Uterus (tissue), 3 donors: ENCODE measurements at regions not wholly inside any gene's neighbourhood (a gene's known extent, or its start where the extent isn't known, plus 50 kb on each side); places are given as distances from the start of the nearest gene placed in this dataset.

Source experiments
- DNase-seq, 2 donors: peaks; one replicate each; pipeline ENCODE4 v3.0.0-alpha.2; 2019 to 2020
- H3K27ac ChIP-seq, 2 donors: fragments of 200-600 bp; sonication (generic); 1 replicate in 1 of 2; 2 replicates in 1 of 2; pipeline ENCODE4 v1.5.1; 2016 to 2018
- H3K27me3 ChIP-seq, 2 donors: fragments of 200-600 bp; sonication (generic); one replicate each; pipeline ENCODE4 v1.5.1; 2018 to 2019; ENCODE audit warnings: control low read depth in 1 of 2
- H3K36me3 ChIP-seq, 2 donors: fragments of 200-600 bp; sonication (generic); one replicate each; pipeline ENCODE4 v1.5.1; 2019; ENCODE audit warnings: control low read depth in 1 of 2
- H3K4me1 ChIP-seq, 2 donors: fragments of 200-600 bp; sonication (generic); one replicate each; pipeline ENCODE4 v1.5.1; 2018 to 2019; ENCODE audit warnings: control low read depth in 1 of 2
- H3K4me3 ChIP-seq, 2 donors: fragments of 200-600 bp; sonication (generic); 1 replicate in 1 of 2; 2 replicates in 1 of 2; pipeline ENCODE4 v1.5.1; 2018 to 2019; ENCODE audit warnings: mild to moderate bottlenecking in 1 of 2
- H3K9me3 ChIP-seq, 2 donors: fragments of 200-600 bp; sonication (generic); one replicate each; pipeline ENCODE4 v1.5.1; 2019; ENCODE audit warnings: control low read depth in 1 of 2
- CTCF ChIP-seq, 4 experiments: fragments of 200-600 bp in 2 of 4; fragments of 450-650 bp in 2 of 4; sonication (generic) in 2 of 4; IDR thresholded peaks; one replicate each; pipeline ENCODE4 v1.5.1; 2016 to 2019; ENCODE audit warnings: antibody characterized with exemption in 4 of 4, mild to moderate bottlenecking in 2 of 4, moderate library complexity in 1 of 4
- POLR2A ChIP-seq, 2 donors: fragments of 450-650 bp; IDR thresholded peaks; one replicate each; pipeline ENCODE4 v1.6.1; 2016; ENCODE audit warnings: antibody characterized with exemption in 2 of 2, mild to moderate bottlenecking in 1 of 2, moderate library complexity in 1 of 2
- intact Hi-C: fragments of 100-400 bp; cut with DNase I; formaldehyde crosslinking; loops from one replicate; pipeline ENCODE4 v1.15.1; 2023; ENCODE audit warnings: low total_unique reads
- donor health status: DM: yes; HTN: yes; CAD: no.

GRCh38 chr4:165602621-165603020 is 223.8 kb downstream of the CPE start:
- Histone ChIP-seq H3K27ac (no peak overlapping the region), H3K27me3 (no peaks in the 10 kb centered on the region), H3K4me1 (no peaks in the 10 kb centered on the region), H3K4me3 (no peak overlapping the region), H3K36me3 (no peaks in the 10 kb centered on the region), H3K9me3 (no peaks in the 10 kb centered on the region)
- intact Hi-C loops, result no loop called here
- TF ChIP-seq CTCF (IDR thresholded peaks at IDR 0.05), result no peak
- TF ChIP-seq POLR2A (IDR thresholded peaks at IDR 0.05), result no peak
- no peak for DNase-seq

DNA sequence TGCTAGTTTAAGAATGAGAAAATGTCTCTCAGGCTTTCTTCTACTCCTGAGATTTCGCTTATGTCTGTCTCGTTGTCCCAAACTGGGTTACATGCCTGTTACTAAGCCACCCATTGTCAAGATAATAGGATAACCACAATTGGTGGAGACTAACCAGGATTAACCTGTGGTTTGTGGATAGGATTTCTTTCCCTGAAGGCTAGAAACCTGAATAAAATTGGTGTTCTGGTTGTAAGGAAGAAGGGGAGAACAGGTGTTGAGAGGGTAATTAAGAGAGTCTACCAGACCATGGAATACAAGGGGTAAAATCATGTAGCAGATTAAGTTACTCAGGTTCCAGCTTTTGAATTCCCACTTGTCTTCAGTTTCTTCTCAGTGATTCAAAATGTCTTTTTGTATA is 225.4 kb downstream of the CPE start:
- Histone ChIP-seq H3K36me3 (no peaks in the 10 kb centered on the region), H3K27me3 (no peaks in the 10 kb centered on the region), H3K4me3 (no peak overlapping the region), H3K9me3 (no peaks in the 10 kb centered on the region), H3K27ac (no peak overlapping the region), H3K4me1 (no peaks in the 10 kb centered on the region)
- intact Hi-C loops, result no loop called here
- TF ChIP-seq POLR2A (IDR thresholded peaks at IDR 0.05) (no peak), CTCF (IDR thresholded peaks at IDR 0.05) (no peak)
- DNase-seq, result no peak

DNA sequence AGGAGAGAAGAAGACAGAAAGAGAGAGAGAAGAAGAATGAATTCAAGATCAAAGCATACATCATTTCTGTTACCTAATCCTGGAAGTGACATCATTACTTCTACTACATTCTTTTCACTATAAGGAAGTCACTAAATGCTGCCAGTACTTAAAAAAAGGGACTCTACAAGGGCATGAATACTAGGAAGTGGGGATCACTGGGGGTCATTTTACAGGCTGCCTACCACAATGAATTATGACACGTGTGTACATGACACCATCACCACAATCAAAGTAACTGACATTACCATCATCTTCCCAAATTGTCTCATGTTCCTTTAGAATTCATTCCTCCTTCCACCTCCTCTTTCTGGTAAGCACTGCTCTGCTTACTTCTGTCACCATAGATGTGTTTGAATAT is 227.0 kb downstream of the CPE start:
- Histone ChIP-seq H3K4me1 (no peaks in the 10 kb centered on the region), H3K27me3 (no peaks in the 10 kb centered on the region), H3K4me3 (no peak overlapping the region), H3K9me3 (no peaks in the 10 kb centered on the region), H3K36me3 (no peaks in the 10 kb centered on the region), H3K27ac (no peak overlapping the region)
- TF ChIP-seq CTCF (IDR thresholded peaks at IDR 0.05) (no peak), POLR2A (IDR thresholded peaks at IDR 0.05) (no peak)
- DNase-seq, result no peak
- intact Hi-C loops, result no loop called here

- Histone ChIP-seq H3K36me3 (no peaks in the 10 kb centered on the region), H3K27ac (no peak overlapping the region), H3K4me1 (no peaks in the 10 kb centered on the region), H3K4me3 (no peak overlapping the region), H3K27me3 (no peaks in the 10 kb centered on the region), H3K9me3 (no peaks in the 10 kb centered on the region)
- TF ChIP-seq POLR2A (IDR thresholded peaks at IDR 0.05) (no peak), CTCF (IDR thresholded peaks at IDR 0.05) (no peak)
- intact Hi-C loops, result no loop called here
- DNase-seq, result no peak
Observed at GRCh38 chr4:165606465-165607205, 227.8 kb downstream of the CPE start.

GRCh38 chr4:165609653-165610052 is 230.8 kb downstream of the CPE start:
- no peaks in the 10 kb centered on the region for H3K4me1 ChIP-seq

More at GRCh38 chr4:165609653-165610052, 230.8 kb downstream of the CPE start:
- no peak overlapping the region for H3K4me3 ChIP-seq
- no peak for TF ChIP-seq POLR2A (IDR thresholded peaks at IDR 0.05)
- no peak for TF ChIP-seq CTCF (IDR thresholded peaks at IDR 0.05)
- no peaks in the 10 kb centered on the region for H3K27me3 ChIP-seq
- H3K27ac ChIP-seq, result no peak overlapping the region
- no peaks in the 10 kb centered on the region for H3K36me3 ChIP-seq
- DNase-seq, result no peak
- H3K9me3 ChIP-seq, result no peaks in the 10 kb centered on the region
- intact Hi-C loops, result no loop called here
